HG02571 (cell line): ENCODE measurements at regions not wholly inside any gene's neighbourhood (a gene's known extent, or its start where the extent isn't known, plus 50 kb on each side); places are given as distances from the start of the nearest gene placed in this dataset.
"Not testable (repeated sequence)": the region's sequence is repeated elsewhere in the genome, so short reads cannot be mapped to it uniquely, and the experiment has no call there.

Experiments
- ATAC-seq: cut with Tn5 transposase; IDR thresholded peaks from one replicate; pipeline ENCODE4 v1.9.1; 2021; ENCODE audit warnings: mild to moderate bottlenecking, moderate library complexity; ENCODE audit not compliant: unreplicated experiment

DNA sequence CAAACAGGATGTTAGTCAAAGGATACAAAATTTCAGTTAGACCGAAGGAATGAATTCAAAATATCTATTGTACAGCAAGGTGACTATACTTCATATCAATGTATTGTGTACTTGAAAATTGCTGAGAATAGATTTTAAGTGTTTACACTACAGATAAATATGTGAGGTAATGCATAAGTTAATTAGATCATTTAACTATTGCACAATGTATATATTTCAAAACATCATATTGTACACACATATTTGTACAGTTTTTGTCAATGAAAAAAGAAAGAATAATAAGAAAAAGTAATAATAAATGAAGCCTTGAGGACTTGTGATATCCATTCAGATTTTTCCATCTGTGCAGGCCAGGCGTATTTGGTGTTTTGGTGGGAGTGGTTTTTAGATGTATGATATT is 367.4 kb upstream of the SNX7 start:
- ATAC-seq = no peak

GRCh38 chr1:98292994-98293393 is 368.5 kb upstream of the SNX7 start:
- no peak for ATAC-seq

GRCh38 chr1:98289311-98289710 is 368.5 kb upstream of the DPYD start:
- ATAC-seq = no peak

DNA sequence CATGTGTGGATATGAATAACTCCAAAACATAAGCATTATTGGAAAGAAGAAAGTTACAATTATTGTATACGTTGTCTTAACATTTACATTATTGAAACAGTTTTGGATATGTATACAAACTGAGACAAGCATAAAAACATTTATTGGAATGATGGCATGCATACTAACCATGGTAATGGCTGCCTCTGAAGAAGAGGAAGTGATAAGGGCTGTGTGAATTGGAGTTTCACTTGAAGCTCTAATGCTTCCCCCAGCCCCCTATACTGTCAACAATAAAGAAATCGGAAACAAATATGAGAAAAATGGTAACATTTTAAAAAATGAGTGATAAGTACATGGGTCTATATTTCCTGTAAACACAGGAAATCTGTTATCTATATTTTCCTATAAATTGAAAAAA is 367.7 kb upstream of the DPYD start:
- no peak for ATAC-seq

DNA sequence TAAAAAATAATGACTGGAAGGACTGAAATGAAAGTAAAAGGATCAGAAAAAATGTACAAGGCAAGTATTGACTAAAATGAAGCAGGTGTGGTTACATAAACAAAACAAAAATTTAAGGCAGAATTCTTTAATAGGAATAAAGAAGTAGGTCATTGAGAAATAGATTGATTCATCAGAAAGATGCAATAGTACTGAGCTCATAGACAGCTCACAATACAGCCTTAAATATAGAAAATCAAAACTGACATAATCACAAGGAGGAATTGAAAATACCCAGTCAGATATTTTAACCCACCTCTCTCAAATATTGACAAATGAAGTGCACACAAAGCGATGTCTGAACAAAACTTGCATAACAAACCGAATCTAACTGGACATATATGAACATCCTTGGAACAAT is 366.8 kb upstream of the DPYD start:
- ATAC-seq = no peak

DNA sequence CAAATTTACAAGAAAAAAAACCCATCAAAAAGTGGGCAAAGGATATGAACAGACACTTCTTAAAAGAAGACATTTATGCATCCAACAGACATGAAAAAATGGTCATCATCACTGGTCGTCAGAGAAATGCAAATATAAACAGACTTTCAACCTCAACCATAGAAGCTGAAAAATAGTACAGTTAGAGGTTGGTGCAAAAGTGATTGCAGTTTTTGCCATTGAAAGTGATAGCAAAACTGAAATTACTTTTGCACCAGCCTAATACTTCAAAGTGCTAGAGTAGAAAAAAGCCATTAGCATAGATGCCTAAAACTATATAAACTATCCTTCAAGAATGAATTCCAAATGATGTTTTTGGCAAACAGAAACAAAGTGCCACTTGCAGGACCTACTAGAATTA is 365.8 kb upstream of the DPYD start:
- no peak for ATAC-seq

GRCh38 chr1:98285286-98285685 is 364.5 kb upstream of the DPYD start:
- not testable (repeated sequence) for ATAC-seq

- no peak for ATAC-seq
Measured at GRCh38 chr1:98280049-98280448, 359.2 kb upstream of the DPYD start.

GRCh38 chr1:98278055-98278454 is 357.2 kb upstream of the DPYD start:
- no peak for ATAC-seq

DNA sequence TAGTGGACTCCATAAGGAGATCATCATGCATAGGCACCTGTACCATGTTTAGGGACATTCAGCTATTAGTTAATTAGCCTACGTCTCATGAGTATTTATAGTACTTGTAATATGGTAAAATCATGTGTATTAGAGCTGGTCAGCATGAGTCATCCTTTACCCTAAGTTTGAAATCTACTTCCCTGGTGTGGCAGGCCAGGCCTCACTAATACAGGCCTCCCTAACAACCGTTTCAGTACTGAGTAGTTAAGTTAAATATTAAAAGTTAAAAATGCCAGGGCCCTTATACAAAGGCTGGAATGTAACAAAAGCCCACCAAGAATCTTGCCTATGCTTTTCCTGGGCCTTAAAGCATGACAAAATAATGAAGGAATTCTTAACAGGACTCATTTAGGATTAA is 356.3 kb upstream of the DPYD start:
- no peak for ATAC-seq

GRCh38 chr1:98276514-98276913 is 355.7 kb upstream of the DPYD start:
- ATAC-seq = no peak

- ATAC-seq = no peak
Measured at GRCh38 chr1:98268316-98268715, 347.5 kb upstream of the DPYD start.

DNA sequence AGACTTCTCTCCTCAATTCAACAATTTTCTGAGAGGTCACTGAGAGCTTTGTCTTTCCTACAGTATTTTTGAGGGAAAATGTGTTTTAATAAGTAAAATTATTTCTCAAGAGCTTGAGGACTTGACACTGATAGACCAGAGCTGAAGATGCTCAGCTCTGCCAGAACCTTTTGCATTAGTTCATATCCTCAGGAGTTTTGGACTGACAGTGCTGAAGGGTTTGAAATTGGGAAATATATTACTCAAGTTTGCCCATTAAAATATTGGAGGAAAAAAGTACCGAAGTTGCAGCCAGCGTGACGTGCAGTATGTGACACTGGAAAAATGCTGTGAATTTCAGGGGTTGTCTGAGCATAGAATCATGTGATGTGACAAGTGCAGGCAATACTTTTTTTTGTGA is 346.6 kb upstream of the DPYD start:
- ATAC-seq = no peak

- no peak for ATAC-seq
Measured at GRCh38 chr1:98264727-98265126, 343.9 kb upstream of the DPYD start.

DNA sequence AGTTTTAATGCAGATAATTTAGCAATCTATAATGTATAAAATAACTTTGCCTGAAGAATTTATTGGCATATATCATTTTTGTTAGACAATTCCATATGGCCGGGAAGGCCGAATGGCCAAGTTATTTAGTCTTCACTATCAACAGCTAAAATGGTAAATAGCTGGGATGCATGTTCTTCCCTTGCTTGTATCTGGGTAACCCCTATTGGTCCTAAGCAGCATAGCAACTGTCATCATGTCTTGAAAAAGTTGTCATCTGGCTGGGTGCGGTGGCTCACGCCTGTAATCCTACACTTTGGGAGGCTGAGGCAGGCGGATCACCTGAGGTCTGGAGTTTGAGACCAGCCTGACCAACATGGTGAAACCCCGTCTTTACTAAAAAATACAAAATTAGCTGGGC is 340.0 kb upstream of the DPYD start:
- no peak for ATAC-seq

- no peak for ATAC-seq
Measured at GRCh38 chr1:98260412-98260811, 339.6 kb upstream of the DPYD start.

DNA sequence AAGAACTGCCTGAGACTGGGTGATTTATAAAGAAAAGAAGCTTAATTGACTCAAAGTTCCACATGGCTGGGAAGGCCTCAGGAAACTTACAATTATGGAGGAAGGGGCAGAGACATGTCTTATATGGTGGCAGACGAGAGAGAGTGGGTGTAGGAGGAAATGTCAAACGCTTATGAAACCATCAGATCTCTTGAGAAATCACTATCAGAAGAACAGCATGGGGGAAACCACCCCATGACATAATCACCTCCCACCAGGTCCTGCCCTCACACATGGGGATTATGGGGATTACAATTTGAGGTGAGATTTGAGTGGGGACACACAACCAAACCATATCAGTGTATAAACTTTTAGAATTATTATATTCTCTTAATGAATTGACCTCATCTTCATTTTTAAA is 335.9 kb upstream of the DPYD start:
- ATAC-seq = no peak

GRCh38 chr1:98253145-98253544 is 332.3 kb upstream of the DPYD start:
- no peak for ATAC-seq

GRCh38 chr1:98251497-98251896 is 330.7 kb upstream of the DPYD start:
- ATAC-seq = no peak

DNA sequence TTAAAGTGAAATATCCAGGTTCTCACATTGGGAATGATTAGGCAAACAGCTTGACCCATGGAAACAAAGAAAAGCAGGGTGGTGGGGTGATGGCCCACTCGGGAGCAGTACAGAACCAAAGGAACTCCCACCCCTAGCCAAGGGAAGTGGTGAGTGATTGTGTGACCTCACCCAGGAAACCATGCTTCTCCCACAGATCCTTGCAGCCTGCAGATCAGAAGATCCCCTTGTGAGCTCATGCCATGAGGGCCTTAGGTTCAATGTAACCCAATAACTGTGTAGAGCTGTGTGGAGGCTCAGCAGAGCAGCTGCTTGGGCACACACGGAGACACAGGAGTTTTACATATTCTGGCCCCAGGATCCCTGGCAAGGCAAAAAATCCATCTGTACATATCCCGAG is 311.8 kb upstream of the DPYD start:
- no peak for ATAC-seq

GRCh38 chr1:98222706-98223105 is 301.9 kb upstream of the DPYD start:
- ATAC-seq = no peak

DNA sequence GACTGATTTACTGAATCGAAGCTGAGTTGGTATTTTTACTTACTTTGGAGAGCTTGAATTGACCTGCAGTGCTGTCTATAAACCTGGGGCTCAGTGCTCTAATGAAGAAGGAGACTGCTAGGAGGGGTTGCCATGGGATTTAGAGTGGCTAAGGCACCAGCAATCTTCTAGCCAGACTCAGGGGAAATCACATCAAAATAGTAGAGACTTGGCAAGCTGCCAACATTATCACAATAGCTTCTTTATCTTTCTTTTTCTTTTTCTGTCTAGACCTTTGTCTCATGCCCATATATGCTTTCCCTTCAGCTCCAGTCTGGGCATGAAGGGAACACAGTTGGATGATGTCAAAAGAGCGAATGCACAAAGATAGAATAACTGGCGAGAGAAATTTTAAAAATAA is 301.1 kb upstream of the DPYD start:
- no peak for ATAC-seq

DNA sequence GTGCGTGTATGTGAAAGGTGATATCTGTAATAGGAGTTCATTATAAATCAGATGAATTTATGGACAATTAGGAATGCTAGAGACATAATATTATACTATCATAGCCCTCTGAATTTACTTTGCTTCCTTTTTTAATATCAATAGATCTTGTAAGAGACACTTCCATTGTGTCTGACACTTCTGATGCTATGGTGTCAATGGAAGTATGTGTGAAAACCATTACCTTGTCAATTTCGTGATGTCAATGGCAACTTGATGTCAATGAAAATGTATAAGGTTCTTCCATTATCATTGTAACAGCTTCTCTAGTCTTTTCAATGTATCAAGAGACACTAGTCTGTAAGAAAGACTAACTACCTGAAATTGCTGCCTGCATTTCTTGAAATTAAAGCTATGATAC is 296.8 kb upstream of the DPYD start:
- no peak for ATAC-seq

- ATAC-seq = no peak
Measured at GRCh38 chr1:98216304-98216703, 295.5 kb upstream of the DPYD start.
